Activated T-cell treated with anti-CD3 and anti-CD28 coated beads, Interleukin-2, amount 50 U/mL, for 48 hours (primary cell): ENCODE measurements at regions not wholly inside any gene's neighbourhood (a gene's known extent, or its start where the extent isn't known, plus 50 kb on each side); places are given as distances from the start of the nearest gene placed in this dataset.
"Not testable (repeated sequence)": the region's sequence is repeated elsewhere in the genome, so short reads cannot be mapped to it uniquely, and the experiment has no call there.

Experiments used
- DNase-seq, 2 experiments: peaks; one replicate each; pipeline ENCODE4 v3.0.0-alpha.2; 2020

DNA sequence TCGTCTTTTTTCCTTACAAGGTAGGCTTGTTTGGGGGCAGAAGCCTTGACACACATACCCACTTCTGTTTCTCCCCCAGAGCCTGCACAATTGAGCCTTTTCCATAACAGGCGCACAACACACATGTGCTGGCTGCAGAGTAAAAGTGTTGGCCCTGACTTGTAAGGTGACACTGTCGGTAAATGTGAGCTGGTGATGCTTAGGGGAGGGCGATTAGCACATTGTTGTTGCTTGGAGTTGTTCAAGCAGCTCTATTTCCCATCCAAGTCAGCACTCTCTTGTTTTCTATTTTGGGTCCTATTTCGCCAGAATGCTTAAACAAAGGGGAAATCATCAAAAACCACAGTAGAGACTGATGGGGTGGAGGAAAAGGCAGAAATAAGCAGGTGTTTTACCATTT is 51.9 kb upstream of the PTPRJ start:
- DNase-seq, result no peak

DNA sequence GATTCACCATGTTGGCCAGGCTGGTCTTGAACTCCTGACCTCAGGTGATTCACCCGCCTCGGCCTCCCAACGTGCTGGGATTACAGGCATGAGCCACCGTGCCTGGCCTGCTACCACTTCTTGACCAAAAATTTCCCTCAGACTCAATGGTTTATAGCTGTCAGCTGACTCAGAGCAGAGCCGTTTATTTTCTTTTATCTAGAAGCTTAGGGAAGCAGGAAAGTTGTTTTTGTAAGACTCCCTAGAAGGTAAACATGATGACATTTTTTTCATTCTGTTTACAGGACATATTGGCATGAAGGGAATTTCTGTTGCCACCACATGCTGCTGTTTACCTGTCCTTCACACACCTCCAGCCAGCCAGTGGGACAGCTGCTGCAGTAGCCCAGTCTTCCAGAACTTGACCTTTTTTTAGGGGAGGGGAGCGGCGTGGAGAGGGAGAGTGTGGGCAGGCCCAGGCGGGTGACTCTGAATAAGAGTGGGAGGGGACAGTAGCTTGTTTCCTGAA is 56.1 kb upstream of the PTPRJ start:
- DNase-seq, result peak; percentile 37 to 52

DNA sequence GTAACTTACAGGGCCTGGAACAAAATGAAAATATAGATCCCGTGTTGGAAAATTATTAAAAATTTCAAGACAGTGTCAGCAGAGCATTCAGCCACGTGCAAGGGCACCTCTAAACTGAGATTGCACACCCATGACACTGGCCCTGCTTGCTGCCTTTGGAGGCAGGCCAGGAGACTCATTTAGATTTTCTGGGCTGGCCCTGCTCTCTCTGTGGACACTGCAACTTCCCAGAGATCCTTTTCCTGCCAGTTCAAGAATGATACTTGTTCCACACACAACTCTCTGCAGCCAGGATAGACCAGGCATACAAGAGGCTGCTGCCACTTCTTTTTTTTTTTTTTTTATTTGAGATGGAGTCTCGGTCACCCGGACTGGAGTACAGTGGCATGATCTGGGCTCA is 56.7 kb upstream of the PTPRJ start:
- DNase-seq, result no peak

DNA sequence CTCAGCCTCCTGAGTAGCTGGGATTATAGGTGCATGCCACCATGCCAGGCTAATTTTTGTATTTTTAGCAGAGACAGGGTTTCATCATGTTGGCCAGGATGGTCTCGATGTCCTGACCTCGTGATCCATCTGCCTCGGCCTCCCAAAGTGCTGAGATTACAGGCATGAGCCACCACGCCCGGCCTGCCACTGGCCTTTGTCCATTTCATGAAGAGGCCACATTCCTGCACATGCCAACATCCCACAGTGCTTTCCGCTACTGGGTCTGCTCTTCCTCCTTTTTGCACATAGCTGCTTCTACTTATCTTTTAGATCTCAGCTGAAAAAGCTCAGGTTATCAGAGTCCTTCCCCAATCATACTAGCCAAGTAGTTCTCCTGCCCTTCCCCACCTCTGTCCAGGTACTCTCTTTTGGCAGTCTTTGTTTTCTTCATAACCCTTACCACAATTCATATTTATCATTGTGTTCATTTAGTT is 59.2 kb upstream of the PTPRJ start:
- DNase-seq, result not testable (repeated sequence)

DNA sequence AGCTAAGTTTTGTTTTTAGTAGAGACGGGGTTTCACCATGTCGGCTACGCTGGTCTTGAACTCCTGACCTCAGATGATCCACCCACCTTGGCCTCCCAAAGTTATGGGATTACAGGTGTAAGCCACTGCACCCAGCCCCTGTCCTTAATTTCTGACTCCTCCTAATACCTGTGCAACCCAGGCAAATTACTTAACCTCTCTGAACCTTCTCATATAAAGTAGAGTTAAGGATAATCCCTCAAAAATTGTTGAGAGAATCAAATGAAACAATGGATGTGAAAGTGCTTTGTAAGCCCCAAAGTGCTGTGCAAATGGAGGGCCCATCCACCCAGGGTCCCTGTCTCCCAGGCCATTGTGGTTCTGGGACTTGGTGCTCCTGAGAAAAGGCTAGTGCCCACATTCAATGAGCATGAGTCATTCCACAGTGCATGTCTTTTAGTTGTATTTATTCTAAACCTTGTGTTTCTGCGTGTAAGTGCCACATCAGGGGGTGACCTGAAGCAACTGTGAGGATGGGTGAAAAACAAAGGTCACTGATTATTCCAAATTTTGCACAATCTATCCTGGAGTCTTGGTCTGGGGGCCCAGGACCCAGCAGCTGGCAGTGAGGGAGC is 61.4 kb upstream of the PTPRJ start:
- no peak for DNase-seq

DNA sequence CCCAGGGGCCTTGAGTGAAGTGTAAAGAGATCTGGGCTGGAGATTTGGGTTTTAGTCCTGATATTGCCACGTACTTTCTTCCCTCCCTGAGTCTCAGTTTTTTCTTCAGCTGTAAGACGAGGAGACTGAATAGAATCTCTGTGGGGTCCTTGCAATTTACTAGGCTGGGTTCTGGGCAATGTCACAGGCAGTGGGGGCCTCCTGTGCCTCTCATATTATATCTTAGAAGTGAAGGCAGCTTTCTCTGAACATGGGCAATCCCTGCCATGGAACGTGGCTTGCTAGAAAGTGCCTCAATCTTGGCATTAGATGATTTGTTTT is 62.0 kb upstream of the PTPRJ start:
- no peak for DNase-seq

DNA sequence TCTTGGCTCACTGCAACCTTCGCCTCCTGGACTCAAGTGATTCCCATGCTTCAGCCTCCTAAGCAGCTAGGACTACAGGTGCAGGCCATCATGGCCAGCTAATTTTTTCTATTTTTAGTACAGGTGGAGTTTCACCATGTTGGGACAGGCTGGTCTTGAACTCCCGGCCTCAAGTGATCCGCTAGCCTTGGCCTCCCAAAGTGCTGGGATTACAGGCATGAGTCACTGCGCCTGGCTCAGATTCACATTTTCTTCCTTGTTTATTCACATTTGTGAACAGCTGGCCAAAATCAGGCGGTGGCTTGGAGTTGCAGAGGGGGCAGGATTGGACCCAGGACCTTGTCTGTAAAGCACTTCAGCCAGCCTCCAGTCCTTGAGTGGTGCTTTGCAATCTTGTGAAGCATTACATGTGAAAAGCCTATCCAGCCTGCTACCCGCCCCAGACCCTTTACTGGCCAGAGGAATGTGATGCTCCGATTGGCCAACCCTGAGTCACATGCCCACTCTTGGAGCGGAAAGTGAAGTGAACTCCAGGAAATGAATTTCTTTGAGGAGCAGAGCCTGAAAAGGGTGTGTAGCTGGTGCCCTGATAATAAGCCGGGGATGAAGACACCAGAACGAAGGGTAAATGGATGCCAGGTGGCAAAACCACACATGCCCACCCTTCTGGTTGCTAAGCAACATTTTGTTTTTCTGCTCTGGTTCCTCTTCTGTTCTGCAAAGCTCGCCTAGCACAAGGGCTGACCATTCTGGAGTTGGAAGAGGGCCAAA is 62.6 kb upstream of the PTPRJ start:
- DNase-seq, result no peak

DNA sequence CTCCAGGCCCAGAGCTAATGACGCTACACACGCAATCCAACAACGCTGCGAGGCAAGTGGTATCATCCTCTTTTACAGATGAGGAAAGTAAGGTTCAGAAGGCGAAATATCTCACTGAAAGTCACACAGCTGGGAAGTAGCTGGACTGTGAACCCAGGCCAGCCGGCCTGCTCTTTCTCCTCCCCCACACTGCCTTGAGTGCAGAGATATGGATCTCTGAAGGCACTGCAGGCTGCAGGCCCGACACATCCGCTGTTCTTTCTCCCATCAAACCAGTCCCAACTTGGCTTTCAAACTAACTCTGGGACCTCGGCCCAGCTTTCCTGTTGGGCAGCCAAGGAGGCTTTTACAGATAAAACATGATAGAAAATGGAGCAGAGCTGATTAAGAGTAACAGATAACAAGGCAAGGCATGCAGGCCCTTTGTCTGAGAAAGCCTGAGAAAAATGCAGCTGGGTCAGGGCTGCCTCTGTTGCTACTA is 64.0 kb upstream of the PTPRJ start:
- no peak for DNase-seq

DNA sequence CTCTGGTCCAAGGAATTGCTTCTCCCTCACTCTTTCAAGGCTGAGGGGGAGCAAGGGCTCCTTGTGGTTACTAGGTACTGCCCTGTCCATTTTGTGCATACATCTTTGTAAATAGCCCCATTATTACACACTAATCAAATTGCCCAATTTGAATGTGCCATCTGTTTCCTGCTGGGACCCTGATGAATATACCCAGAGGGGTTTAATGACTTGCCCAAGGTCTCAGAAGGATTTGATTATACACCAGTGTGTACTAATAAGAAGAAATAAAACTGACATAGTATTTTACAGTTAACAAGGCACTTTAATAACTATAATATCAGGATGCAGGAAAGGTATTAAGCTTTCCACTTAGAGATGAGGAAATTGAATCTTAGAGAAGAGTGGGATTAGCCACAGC is 64.6 kb upstream of the PTPRJ start:
- DNase-seq, result no peak

DNA sequence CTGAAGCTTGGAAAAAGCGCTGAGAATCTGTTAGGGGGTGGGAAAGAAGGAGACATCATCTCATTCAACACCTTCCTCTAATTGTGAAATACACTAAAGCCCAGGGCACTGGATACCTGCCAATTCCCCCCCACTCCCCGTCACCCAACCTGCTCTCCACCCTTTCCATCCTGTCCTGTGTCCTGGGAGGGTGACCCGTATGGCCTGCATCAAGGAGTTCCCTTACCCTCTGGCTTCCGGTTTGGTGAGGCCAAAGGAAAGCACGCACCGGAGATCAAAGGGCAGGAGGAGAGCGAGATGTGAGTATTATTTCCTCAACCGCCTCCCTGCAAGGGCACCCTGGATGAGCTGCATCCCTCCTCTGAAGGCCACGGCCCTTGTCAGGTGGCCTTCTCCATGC is 65.0 kb upstream of the PTPRJ start:
- DNase-seq, result no peak

DNA sequence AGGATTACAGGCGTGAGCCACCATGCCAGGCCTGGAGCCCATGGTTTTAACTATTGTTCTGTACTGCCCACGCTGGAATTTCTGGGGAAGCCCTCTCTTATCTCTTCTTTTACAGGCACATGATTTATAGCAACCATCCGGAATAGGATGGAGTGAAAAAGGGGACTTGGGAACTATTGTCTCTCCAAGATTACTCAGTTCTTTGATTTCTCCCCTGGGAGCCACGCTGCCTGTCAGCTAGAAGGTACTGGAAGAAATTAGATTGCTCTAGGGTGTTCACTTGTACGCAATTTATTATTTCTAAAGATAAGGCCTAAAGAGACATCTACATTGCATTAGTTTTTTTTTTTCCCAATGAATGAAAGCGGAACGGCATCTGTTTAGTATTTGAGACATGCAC is 65.6 kb upstream of the PTPRJ start:
- DNase-seq, result no peak

DNA sequence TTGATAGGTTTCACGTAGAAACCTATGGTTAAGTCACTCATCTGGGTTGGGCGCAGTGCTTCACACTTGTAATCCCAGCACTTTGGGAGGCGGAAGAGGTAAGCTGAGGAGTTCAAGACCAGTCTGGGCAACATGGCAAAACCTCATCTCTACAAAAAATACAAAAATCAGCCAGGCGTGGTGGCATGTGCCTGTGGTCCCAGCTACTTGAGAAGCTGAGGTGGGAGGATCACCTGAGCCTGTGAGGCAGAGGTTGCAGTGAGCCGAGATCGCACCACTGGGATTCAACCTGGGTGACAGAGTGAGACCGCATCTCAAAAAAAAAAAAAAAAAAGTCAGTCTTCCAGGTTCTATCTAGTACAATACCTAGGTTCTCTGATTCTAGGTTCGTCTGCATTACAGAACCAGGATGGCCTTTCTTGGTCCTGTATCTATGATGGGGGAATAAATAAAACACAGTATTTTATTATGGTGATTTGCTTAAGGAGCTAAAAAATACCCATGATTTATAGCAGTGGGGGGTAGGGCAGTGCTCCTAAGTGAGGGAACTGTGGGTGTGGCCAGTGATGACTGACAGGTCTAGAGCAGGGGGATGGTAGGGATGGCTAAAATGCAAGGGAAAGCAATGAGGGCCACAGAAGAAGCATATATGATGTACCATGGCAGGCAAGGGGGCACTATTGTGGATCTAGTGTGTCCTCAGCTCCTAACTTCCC is 65.5 kb upstream of the NUP160 start:
- DNase-seq, result no peak

DNA sequence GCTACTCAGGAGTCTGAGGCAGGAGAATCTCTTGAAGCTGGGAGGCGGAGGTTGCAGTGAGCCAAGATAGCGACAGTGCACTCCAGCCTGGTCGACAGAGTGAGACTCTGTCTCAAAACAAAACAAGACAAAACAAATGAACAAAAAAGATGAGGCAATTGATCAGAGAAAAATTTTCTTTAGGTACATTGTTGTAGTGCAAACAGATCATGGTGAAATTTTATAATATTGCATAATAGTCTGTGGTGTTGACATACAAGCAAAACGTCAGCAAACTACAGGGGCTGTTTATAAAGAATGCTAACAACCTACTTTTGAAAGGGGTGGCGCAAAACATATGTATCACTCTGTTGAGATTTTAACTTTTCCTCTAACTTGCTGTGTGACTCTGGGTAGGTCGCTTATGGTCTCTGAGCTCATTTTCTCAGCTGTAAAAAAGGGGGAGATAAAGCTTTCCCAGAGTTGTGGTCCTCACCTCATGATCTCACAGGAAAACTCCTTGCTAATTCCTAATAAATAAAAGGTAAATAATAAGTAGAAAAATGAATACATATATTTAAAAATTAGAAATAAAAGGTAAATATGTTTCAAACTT is 64.8 kb upstream of the NUP160 start:
- DNase-seq, result no peak

DNA sequence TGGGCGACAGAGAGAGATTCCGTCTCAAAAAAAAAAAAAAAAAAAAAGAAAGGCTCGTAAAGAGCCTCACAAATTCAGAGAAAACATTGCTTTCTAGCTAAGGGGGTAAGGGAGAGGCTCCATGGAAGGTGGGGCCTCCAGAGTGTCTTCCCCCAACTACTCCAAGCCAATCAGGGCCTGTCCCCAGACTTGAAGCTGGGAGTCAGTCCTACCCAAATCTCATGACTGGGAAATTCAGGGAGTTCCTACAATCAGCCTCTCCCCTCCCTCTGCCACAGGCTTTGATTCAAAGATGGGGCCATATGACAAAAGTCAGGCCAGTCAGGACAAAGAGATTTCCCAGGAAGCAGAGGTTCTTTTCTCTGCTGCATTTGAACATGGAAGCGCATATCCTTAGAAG is 63.0 kb upstream of the NUP160 start:
- no peak for DNase-seq

DNA sequence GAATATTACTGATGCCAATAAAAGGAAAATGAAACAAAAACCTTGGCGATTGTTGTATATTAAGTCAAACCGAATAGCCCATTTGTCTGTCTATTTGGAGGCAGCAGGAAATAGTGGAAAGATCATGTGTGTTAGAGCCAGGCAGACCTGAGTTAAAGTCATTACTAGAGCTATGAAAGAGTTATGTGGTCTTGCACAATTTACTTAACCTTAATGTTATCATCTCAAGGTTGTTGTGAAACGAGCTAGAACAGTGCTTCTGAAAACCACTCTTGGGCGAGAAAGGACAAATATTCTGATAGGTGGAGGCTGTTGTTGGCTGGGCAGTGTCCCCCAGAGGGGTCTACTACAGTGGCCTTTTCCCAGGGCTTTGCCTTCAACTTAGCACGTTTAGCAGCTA is 60.0 kb upstream of the NUP160 start:
- DNase-seq, result no peak

DNA sequence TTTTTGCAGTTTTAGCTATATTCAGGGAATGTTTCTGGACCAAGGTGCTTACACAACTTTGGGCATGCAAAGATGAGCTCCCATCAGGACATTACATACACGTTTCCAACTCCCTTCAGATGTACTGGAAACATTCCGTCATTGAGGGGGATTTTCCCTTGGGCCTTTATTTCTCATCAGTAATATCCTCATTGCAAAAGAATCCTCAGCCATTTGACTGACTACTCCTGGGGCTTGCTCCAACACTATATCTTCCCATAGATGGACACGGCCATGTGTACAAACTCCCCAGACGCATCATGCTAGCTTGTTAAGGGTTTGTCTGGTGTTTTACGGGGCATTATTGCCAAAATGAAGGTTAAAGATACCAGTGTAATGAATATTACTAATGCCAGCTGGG is 59.3 kb upstream of the NUP160 start:
- no peak for DNase-seq

DNA sequence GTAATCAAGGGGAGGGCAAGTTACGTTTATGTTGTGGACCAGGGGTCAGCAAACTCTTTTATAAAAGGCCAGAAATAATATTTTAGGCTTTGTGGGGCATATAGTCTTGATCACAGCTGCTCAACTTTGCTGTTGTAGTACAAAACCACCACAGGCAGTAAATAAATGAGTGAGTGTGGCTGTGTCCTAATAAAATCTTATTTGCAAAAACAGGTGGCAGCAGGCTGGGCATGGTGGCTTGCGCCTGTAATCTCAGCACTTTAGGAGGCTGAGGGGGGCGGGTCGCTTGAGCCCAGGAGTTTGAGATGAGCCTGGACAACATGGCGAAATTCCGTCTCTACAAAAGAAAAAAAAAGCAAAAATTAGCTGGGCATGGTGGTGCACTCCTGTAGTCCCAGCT is 57.9 kb upstream of the NUP160 start:
- no peak for DNase-seq

DNA sequence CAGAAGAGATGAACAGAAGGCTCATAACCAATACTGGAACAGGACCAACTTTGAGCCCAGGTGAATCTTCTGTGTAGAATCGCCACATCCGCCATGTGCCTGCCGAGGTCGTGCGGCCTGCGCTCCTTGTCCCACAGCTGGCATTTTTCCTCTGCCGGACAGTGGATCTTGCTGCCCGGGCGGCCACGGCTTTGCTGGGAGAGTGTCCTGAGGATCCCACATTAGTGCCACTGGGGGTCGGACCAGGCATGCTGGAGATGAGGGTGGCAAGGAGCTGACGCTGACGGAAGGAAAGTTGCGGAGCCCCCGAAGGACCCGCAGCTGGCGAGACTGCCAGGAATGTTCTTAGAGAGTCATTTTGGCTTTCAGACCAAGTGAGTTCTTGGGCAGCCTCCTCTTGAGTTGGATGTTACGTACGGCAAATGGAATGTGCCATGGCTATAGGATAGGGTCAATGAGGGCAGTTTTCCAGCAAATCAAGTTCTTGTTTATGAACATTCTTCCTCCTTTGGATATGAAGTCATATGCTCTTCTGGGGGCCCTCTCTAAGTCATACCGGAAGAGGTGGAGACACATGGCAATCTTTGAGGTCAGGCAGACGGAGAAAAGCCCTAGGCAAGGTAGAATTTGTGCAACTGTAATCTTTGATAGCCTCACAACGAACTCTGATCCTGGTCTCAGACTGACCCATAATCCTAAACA is 57.4 kb upstream of the NUP160 start:
- DNase-seq, result no peak

DNA sequence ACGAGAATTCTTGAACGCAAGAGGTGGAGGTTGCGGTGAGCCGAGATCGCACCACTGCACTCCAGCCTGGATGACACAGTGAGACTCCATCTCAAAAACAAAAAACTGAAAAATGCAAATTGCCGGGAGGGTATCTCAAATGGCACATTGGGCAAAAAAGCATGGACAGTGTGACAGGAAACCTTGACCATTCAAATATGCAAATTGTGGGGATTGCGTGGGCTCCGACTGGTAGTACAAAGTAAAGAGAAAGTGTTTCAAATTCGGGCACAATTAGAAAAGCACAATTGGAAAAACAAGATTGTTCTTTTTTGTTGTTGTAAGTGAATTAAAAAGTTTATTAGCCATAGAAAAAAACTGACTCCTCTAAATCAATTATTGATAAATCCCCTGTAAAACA is 56.7 kb upstream of the NUP160 start:
- no peak for DNase-seq

DNA sequence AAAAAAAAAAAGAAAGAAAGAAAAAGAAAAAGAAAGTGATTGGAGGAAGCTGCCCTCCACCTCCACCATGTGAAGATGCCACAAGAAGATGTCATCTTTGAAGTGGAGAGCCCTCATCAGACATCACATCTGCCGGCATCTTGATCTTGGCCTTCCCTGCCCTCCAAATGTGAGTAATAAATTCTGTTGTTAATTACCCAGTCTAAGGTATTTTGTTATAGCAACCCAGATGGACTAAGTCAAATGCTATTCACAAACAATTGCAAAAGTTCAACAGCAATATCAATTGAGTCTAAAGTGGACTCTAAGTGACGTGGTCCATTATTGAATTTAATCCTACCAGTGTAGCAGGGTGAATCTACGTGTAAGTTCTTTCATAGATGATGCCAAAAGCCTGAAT is 55.9 kb upstream of the NUP160 start:
- no peak for DNase-seq

DNA sequence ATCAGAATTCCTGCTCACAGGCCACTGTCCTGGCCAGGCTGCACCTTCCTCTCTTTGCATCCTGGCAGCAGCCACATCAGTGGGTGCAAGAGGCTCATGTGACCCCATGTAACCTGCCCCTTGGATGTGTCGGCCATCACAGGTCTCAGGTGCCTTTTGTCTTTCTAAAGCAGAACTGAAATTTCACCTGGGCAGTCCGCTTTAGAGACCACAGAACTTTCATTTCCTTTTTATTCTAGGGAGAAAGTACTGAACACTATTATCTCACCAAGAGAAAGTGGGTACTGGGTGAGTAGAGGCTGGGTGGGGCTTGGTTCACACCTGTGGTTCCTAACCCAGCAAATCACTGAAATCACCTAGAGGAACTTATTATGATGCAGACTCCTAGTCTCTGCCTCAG is 51.7 kb upstream of the NUP160 start:
- no peak for DNase-seq
